ENCODE measurements at regions not wholly inside any gene's neighbourhood (a gene's known extent, or its start where the extent isn't known, plus 50 kb on each side); places are given as distances from the start of the nearest gene placed in this dataset.

DNA sequence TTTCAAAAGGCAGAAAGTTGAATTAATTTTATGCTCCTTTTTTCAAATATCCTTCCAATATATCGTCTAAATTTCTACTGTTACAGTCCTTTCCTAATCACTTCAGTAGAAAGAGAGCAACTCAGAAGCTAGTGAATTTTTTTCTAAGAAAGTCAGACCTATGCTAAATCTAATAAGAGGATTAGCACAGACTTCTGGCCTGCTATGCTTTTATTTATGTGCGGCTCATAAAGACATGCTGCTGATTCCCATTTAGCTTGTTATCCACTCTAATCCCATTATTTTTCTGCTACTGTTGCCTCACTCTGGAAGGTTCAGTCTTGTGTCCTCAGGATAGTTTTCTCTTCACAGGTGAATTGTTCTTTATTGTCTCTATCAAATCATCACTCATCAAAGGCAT is 473.5 kb upstream of the FAM241A start:
- no peaks in the 10 kb centered on the region for H3K9me3 Mint-ChIP-seq
- TF ChIP-seq, protein P1, sequence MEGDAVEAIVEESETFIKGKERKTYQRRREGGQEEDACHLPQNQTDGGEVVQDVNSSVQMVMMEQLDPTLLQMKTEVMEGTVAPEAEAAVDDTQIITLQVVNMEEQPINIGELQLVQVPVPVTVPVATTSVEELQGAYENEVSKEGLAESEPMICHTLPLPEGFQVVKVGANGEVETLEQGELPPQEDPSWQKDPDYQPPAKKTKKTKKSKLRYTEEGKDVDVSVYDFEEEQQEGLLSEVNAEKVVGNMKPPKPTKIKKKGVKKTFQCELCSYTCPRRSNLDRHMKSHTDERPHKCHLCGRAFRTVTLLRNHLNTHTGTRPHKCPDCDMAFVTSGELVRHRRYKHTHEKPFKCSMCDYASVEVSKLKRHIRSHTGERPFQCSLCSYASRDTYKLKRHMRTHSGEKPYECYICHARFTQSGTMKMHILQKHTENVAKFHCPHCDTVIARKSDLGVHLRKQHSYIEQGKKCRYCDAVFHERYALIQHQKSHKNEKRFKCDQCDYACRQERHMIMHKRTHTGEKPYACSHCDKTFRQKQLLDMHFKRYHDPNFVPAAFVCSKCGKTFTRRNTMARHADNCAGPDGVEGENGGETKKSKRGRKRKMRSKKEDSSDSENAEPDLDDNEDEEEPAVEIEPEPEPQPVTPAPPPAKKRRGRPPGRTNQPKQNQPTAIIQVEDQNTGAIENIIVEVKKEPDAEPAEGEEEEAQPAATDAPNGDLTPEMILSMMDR (conservative IDR thresholded peaks at IDR 0.05) = no peak
- no peak overlapping the region for H3K27ac Mint-ChIP-seq
- no peak for DNase-seq (ENCODE audit: extremely low spot score, unreplicated experiment)
- no peak overlapping the region for H3K4me3 Mint-ChIP-seq
- no peaks in the 10 kb centered on the region for H3K36me3 Mint-ChIP-seq
- H3K27me3 Mint-ChIP-seq = peaks cover 10% of the 10 kb centered on the region
- no peaks in the 10 kb centered on the region for H3K4me1 Mint-ChIP-seq (ENCODE audit: unreplicated experiment)

DNA sequence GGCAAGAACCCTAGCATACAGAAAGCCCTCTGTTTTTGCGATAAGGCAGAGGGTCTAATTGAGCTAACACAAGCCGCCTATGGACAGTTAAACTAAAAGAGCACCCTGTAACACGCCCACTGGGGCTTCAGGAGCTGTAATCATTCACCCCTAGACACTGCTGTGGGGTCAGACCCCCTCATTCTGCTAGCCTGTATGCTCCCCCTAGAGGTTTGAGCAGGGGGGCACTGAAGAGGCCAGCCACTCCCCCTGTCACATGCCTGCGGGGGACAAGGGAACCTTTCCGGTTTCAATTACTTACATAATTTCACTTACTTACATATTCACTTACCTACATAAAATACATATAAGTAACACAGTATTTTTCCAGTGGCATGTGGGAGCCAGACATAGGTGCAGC is 469.5 kb upstream of the FAM241A start:
- DNase-seq (ENCODE audit: extremely low spot score, unreplicated experiment) = no peak
- H3K27ac Mint-ChIP-seq = no peak overlapping the region

DNA sequence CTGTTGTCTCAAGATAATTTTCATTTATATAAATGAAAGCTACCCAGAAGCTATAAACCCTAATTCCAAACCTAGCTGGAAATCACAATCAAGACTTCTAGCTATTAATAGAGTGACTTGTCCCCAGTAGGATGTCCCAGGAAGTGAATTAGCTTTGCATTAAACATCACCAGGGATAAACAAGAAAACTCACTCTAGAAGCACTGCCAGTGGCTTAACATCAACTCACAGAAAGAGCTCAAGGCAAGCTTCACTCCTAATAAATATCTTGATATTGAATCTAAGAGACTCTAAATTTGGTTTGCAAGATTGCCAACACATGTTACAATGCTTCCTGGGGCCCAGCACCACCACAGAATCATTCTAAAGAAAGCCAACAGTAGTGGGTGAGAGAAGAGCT is 468.7 kb upstream of the FAM241A start:
- DNase-seq (ENCODE audit: extremely low spot score, unreplicated experiment) = no peak
- Mint-ChIP-seq H3K9me3 (no peaks in the 10 kb centered on the region), H3K27me3 (peaks cover 13% of the 10 kb centered on the region), H3K27ac (no peak overlapping the region), H3K36me3 (no peaks in the 10 kb centered on the region), H3K4me1 (ENCODE audit: unreplicated experiment) (peaks cover 4% of the 10 kb centered on the region), H3K4me3 (no peak overlapping the region)
- TF ChIP-seq, protein P1 (conservative IDR thresholded peaks at IDR 0.05) = no peak

More for the DNA sequence above, 469.5 kb upstream of the FAM241A start:
- H3K4me1 Mint-ChIP-seq (ENCODE audit: unreplicated experiment) = peaks cover 4% of the 10 kb centered on the region
- H3K27me3 Mint-ChIP-seq = peaks cover 13% of the 10 kb centered on the region
- H3K9me3 Mint-ChIP-seq = no peaks in the 10 kb centered on the region
- TF ChIP-seq, protein P1 (conservative IDR thresholded peaks at IDR 0.05) = no peak
- H3K4me3 Mint-ChIP-seq = no peak overlapping the region
- H3K36me3 Mint-ChIP-seq = no peaks in the 10 kb centered on the region

DNA sequence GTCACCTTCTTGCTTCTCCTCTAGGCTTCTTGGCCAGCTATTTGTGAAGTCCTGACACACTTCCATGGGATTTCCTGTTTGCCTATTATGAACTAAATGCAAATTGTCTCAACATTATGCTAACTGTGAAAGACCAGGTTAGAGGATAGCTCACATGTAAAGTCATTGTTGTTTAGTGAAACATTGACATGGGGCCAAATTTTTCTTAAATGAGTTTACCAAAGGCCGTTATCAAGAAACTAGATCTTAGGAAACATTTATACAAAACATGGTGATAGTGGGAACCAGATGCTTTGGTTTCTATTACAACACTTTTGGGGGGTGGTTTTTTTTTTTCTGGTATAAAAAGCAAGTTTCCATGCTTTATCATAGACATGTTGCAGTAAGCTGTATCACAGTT is 466.8 kb upstream of the FAM241A start:
- H3K27ac Mint-ChIP-seq = no peak overlapping the region
- peaks cover 4% of the 10 kb centered on the region for H3K4me1 Mint-ChIP-seq (ENCODE audit: unreplicated experiment)
- H3K27me3 Mint-ChIP-seq = peaks cover 5% of the 10 kb centered on the region
- H3K36me3 Mint-ChIP-seq = no peaks in the 10 kb centered on the region
- no peak for DNase-seq (ENCODE audit: extremely low spot score, unreplicated experiment)
- H3K4me3 Mint-ChIP-seq = no peak overlapping the region
- no peaks in the 10 kb centered on the region for H3K9me3 Mint-ChIP-seq
- TF ChIP-seq, protein P1 (conservative IDR thresholded peaks at IDR 0.05) = no peak

DNA sequence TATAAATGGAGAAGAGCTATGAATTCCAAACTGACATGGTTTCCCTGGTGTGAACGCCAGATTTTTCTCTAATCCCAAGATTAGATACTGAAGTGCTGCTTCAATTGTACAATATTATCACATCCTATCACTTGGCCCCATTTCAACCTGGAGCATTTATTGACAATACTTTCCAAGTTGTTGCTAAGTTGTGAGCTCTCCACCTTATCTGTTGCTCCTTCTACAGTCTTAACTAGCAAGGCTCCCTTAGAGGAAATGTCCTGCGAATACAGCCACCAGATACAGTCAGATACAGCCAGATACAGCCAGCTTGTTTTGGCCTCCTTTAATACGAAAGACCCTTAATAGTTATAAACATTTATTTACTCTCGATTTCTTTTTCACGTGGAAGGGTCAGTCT is 466.3 kb upstream of the FAM241A start:
- Mint-ChIP-seq H3K4me1 (ENCODE audit: unreplicated experiment) (peaks cover 4% of the 10 kb centered on the region), H3K4me3 (no peak overlapping the region), H3K27me3 (peaks cover 3% of the 10 kb centered on the region), H3K27ac (no peak overlapping the region), H3K9me3 (no peaks in the 10 kb centered on the region), H3K36me3 (no peaks in the 10 kb centered on the region)
- TF ChIP-seq, protein P1 (conservative IDR thresholded peaks at IDR 0.05) = no peak
- DNase-seq (ENCODE audit: extremely low spot score, unreplicated experiment) = no peak

DNA sequence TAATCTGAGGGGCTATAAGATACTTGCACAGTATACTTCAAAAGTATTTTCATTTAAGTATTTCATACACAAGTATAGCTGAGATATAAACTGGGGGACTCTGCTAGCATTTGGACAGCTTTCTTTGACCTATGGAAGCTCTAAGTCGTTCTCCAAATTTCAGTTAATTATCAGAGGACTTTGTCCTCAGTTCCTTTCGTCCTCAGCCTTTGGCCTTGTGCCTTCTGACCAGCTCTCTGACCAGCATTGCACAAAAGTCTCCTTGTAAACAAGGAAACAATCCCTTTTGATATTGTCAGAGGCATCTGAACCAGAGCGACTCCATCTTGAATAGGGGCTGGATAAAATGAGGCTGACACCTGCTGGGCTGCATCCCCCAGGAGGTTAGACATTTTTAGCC is 464.0 kb upstream of the FAM241A start:
- Mint-ChIP-seq H3K9me3 (no peaks in the 10 kb centered on the region), H3K27ac (no peak overlapping the region), H3K4me1 (ENCODE audit: unreplicated experiment) (peaks cover 4% of the 10 kb centered on the region), H3K4me3 (no peak overlapping the region), H3K27me3 (peaks cover 3% of the 10 kb centered on the region), H3K36me3 (no peaks in the 10 kb centered on the region)
- DNase-seq (ENCODE audit: extremely low spot score, unreplicated experiment) = no peak
- TF ChIP-seq, protein P1 (conservative IDR thresholded peaks at IDR 0.05) = no peak

Data from type B pancreatic cell (in vitro differentiated cells).